Progenitor cell of endocrine pancreas (in vitro differentiated cells): ENCODE measurements at regions not wholly inside any gene's neighbourhood (a gene's known extent, or its start where the extent isn't known, plus 50 kb on each side); places are given as distances from the start of the nearest gene placed in this dataset.

Experiments
- DNase-seq: peaks from one replicate; pipeline ENCODE4 v3.0.0; 2021; ENCODE audit warnings: low spot score; ENCODE audit not compliant: unreplicated experiment
- H3K27ac Mint-ChIP-seq: 2 replicates; pipeline ENCODE4 v1.8.0; 2021; ENCODE audit warnings: mild to moderate bottlenecking, moderate library complexity, mixed read lengths
- H3K27me3 Mint-ChIP-seq: 2 replicates; pipeline ENCODE4 v1.8.0; 2021; ENCODE audit warnings: mixed read lengths
- H3K36me3 Mint-ChIP-seq: 2 replicates; pipeline ENCODE4 v1.8.0; 2022; ENCODE audit warnings: mixed read lengths; ENCODE audit not compliant: insufficient read depth
- H3K4me1 Mint-ChIP-seq: 2 replicates; pipeline ENCODE4 v1.8.0; 2021; ENCODE audit warnings: low read depth, mixed read lengths
- H3K4me3 Mint-ChIP-seq: 2 replicates; pipeline ENCODE4 v1.8.0; 2021; ENCODE audit warnings: low read depth, mild to moderate bottlenecking, moderate library complexity, mixed read lengths
- H3K9me3 Mint-ChIP-seq: 2 replicates; pipeline ENCODE4 v1.8.0; 2021; ENCODE audit warnings: low read depth, mixed read lengths
- CTCF ChIP-seq: fragments of 200-600 bp; sonication (generic); IDR thresholded peaks from one replicate; pipeline ENCODE4 v1.5.0; 2021; ENCODE audit warnings: antibody characterized with exemption, mild to moderate bottlenecking; ENCODE audit not compliant: unreplicated experiment

DNA sequence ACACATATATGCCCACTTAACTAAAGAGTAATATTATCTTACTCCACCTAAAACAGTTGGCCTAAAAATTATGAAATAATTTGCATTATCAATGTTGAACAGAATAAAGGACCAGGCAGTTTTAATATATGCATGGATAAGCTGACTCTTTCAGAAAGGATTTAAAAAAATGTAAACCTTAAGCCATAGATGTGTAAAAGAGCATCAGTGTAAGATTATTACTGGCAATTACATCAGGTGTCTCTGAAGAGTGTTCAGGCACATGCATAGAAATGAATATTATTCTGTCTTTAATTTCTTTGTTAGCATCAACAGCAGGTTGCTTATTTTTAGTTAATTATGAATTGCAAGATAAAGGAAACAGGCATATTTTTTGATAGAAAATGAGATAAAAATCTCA, 1353.8 kb downstream of the C4orf33 start:
- H3K27ac Mint-ChIP-seq: no peak overlapping the region
- H3K4me1 Mint-ChIP-seq: no peaks in the 10 kb centered on the region
- H3K36me3 Mint-ChIP-seq: no peaks in the 10 kb centered on the region
- no peak for TF ChIP-seq CTCF
- DNase-seq: no peak
- peaks cover 17% of the 10 kb centered on the region for H3K9me3 Mint-ChIP-seq
- no peak overlapping the region for H3K4me3 Mint-ChIP-seq
- H3K27me3 Mint-ChIP-seq: no peaks in the 10 kb centered on the region

DNA sequence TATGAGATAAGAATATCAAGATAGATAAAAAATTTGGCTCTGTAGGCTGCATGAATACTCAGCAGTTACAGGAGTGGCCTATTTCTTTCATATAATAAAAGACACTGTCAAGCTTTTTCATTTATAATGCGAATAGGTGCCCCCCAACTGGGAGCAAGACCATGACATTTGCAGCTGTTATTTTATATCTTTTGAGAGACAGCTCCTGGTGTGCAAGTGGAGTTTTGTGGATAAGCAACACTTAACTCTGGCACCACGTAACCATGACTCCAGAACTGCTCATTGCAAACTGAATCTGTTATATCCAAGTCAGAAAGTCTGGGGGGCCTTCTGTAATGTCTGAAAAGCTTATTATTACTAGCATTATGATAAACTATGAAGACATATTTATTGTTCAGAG, 1372.4 kb downstream of the C4orf33 start:
- peaks cover 1% of the 10 kb centered on the region for H3K4me1 Mint-ChIP-seq
- no peaks in the 10 kb centered on the region for H3K36me3 Mint-ChIP-seq
- H3K9me3 Mint-ChIP-seq: no peaks in the 10 kb centered on the region
- no peak for TF ChIP-seq CTCF
- H3K27me3 Mint-ChIP-seq: no peaks in the 10 kb centered on the region
- H3K4me3 Mint-ChIP-seq: no peak overlapping the region
- DNase-seq: no peak
- no peak overlapping the region for H3K27ac Mint-ChIP-seq

- Mint-ChIP-seq H3K27ac (no peak overlapping the region), H3K9me3 (no peaks in the 10 kb centered on the region), H3K4me3 (no peak overlapping the region), H3K4me1 (no peaks in the 10 kb centered on the region), H3K27me3 (no peaks in the 10 kb centered on the region), H3K36me3 (no peaks in the 10 kb centered on the region)
- TF ChIP-seq CTCF: no peak
- no peak for DNase-seq
Measured at GRCh38 chr4:130478406-130478805, 1382.5 kb downstream of the C4orf33 start.

- DNase-seq: no peak
- Mint-ChIP-seq H3K27ac (no peak overlapping the region), H3K36me3 (no peaks in the 10 kb centered on the region), H3K4me1 (no peaks in the 10 kb centered on the region), H3K9me3 (no peaks in the 10 kb centered on the region), H3K27me3 (no peaks in the 10 kb centered on the region), H3K4me3 (no peak overlapping the region)
- TF ChIP-seq CTCF: no peak
Measured at GRCh38 chr4:130479020-130479419, 1383.1 kb downstream of the C4orf33 start.

DNA sequence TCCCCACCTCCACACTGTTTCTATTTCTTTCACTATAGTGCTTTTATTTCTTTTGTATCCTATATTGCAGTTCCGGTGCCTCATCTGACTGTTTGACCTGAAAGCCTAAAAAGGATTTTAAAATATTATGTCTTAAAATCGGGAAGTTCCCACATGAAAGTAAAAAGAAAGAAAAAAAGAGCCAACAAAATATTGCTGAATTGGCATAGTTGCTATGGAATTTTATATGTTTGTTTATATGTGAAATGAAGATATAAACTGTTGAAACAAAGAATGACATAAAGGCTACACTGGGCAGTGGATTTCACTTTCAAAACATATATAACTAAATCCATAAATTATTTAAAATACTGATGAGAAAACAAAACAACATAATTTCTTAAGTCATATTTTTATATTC, 1383.7 kb downstream of the C4orf33 start:
- Mint-ChIP-seq H3K27me3 (no peaks in the 10 kb centered on the region), H3K9me3 (no peaks in the 10 kb centered on the region), H3K36me3 (no peaks in the 10 kb centered on the region), H3K4me1 (no peaks in the 10 kb centered on the region), H3K4me3 (no peak overlapping the region), H3K27ac (no peak overlapping the region)
- TF ChIP-seq CTCF: no peak
- DNase-seq: no peak
